ENCODE measurements at regions not wholly inside any gene's neighbourhood (a gene's known extent, or its start where the extent isn't known, plus 50 kb on each side); places are given as distances from the start of the nearest gene placed in this dataset.

- Mint-ChIP-seq H3K4me1 (ENCODE audit: low read depth) (no peaks in the 10 kb centered on the region), H3K36me3 (ENCODE audit: low read depth) (no peaks in the 10 kb centered on the region), H3K4me3 (no peak overlapping the region), H3K9me3 (no peaks in the 10 kb centered on the region), H3K27me3 (no peaks in the 10 kb centered on the region), H3K27ac (no peak overlapping the region)
Measured at GRCh38 chr16:85436636-85437165, 176.4 kb upstream of the GSE1 start.

DNA sequence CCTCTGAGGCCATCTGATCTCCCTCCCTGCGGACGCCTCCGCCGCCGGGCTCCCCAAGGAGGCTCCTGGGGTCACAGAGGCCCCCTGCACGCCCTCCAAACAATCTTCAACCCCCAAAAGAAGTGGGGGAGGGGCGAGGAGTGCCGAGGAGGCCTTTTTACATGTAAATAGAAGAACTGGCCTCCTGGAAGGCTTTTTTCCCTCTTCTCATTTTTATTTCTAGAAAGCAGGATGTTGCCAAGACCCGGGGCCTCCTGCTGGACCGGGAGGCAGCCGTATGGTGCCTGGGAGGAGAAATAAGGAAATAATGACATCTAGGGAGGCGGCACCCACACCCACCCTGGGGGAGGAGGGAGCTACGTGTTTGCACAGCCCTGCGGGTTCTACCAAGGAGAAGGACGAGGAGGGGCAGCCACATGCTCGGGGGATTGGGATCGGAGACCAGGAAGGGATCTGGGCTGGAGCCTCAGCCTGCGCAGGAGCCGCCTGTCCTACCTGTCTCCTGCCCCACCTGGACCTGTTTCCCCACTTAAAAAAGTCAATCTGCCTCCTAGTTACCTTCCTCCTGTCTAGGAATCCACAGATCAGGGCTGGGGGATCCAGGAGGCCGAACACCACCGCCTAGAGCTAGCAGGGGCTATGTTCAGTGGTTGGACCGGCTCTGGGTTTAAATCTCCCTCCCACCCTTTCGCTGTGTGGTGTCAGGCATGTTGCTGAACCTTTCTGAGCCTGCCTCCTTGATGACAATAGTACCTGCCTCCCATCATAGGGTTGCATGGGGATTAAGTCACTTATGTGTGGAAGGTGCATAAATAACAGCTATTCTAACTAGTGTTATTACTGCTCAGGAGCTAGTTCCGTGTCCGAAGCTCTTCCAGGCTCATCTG, 175.7 kb upstream of the GSE1 start:
- H3K9me3 Mint-ChIP-seq: no peaks in the 10 kb centered on the region
- H3K27ac Mint-ChIP-seq: no peak overlapping the region
- no peaks in the 10 kb centered on the region for H3K27me3 Mint-ChIP-seq
- H3K4me3 Mint-ChIP-seq: no peak overlapping the region
- no peaks in the 10 kb centered on the region for H3K36me3 Mint-ChIP-seq (ENCODE audit: low read depth)
- H3K4me1 Mint-ChIP-seq (ENCODE audit: low read depth): no peaks in the 10 kb centered on the region

DNA sequence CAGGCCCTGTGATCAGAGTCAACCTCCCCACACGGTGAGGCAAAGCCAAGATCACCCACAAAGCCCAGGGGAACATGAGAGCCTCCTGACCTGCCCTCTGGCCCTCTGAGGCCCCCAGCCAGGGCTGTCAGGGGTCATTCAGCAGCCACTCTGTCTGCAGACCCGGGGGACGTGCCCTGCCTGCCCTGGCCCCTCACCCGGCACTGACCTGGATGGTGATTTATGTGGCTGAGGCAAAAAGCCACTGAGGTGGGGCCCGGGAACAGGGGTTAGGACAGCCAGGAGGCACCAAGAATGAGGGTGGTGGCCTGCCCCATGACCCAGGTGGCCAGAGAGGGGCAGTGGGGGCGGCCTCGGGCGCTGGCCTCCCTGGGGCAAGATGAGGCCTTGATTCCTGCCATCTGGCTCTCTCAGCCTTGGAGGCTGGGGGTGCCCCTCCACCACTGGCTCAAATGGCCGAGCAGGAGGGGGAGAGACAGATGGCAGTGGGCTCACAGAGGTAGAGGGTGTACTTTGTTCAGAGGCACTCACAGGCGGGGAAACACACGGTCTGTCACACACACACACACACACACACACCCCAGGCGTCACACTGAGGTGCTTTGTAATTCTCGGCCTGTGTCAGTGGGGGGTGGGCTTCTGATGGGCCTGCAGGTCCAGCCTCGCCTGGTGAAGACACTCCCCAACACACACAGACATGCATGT, 174.0 kb upstream of the GSE1 start:
- Mint-ChIP-seq H3K27me3 (no peaks in the 10 kb centered on the region), H3K36me3 (ENCODE audit: low read depth) (no peaks in the 10 kb centered on the region), H3K4me3 (no peak overlapping the region), H3K9me3 (no peaks in the 10 kb centered on the region), H3K27ac (no peak overlapping the region), H3K4me1 (ENCODE audit: low read depth) (no peaks in the 10 kb centered on the region)

- no peak overlapping the region for H3K27ac Mint-ChIP-seq
- H3K4me3 Mint-ChIP-seq: no peak overlapping the region
- no peaks in the 10 kb centered on the region for H3K4me1 Mint-ChIP-seq (ENCODE audit: low read depth)
- H3K9me3 Mint-ChIP-seq: no peaks in the 10 kb centered on the region
- no peaks in the 10 kb centered on the region for H3K36me3 Mint-ChIP-seq (ENCODE audit: low read depth)
- H3K27me3 Mint-ChIP-seq: no peaks in the 10 kb centered on the region
Measured at GRCh38 chr16:85440744-85441143, 172.4 kb upstream of the GSE1 start.

- Mint-ChIP-seq H3K36me3 (ENCODE audit: low read depth) (no peaks in the 10 kb centered on the region), H3K27me3 (no peaks in the 10 kb centered on the region), H3K4me1 (ENCODE audit: low read depth) (no peaks in the 10 kb centered on the region), H3K9me3 (no peaks in the 10 kb centered on the region), H3K27ac (no peak overlapping the region), H3K4me3 (no peak overlapping the region)
Measured at GRCh38 chr16:85441189-85441889, 171.8 kb upstream of the GSE1 start.

DNA sequence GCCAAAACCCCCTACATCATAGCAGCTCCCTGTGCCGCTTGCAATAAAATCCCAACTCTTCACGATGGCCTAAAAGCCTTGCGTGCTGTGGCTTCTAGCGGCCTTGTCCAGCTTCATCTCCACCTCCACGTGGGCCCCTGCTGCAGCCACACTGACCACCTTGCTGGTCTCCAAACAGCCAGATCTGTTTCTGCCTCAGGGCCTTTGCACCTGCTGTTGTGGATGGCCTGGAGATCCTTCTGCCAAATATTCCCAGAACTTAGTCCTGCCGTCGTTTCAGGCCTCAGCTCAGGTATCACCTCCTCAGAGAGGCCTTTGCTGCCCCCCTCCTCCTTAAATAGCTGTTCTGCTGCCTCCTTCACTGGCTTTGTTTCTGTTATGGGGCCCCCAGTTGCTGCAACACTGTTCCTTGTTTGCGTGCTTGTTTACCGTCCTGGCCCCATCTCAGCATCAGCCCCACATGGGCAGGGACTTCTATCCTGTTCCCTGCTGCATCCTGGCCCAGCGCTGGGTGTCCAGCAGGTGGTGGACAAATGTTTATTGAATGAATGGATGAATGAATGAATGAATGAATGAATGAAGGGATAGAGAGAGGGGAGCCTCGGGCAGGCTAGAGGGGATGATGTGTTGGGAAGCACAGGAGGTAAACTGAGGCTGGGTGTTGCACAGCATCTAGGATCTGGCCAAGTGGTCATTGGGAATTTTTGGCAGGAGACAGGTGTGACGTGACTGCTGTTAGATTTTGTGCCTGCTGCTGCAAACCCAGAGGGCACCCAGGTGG, 171.0 kb upstream of the GSE1 start:
- Mint-ChIP-seq H3K36me3 (ENCODE audit: low read depth) (no peaks in the 10 kb centered on the region), H3K4me3 (no peak overlapping the region), H3K27me3 (no peaks in the 10 kb centered on the region), H3K9me3 (no peaks in the 10 kb centered on the region), H3K27ac (no peak overlapping the region), H3K4me1 (ENCODE audit: low read depth) (no peaks in the 10 kb centered on the region)

GRCh38 chr16:85443116-85443515, 170.0 kb upstream of the GSE1 start:
- no peaks in the 10 kb centered on the region for H3K36me3 Mint-ChIP-seq (ENCODE audit: low read depth)
- H3K4me1 Mint-ChIP-seq (ENCODE audit: low read depth): peaks cover 7% of the 10 kb centered on the region
- H3K4me3 Mint-ChIP-seq: no peak overlapping the region
- H3K9me3 Mint-ChIP-seq: no peaks in the 10 kb centered on the region
- H3K27ac Mint-ChIP-seq: no peak overlapping the region
- no peaks in the 10 kb centered on the region for H3K27me3 Mint-ChIP-seq

GRCh38 chr16:85443531-85443930, 169.6 kb upstream of the GSE1 start:
- Mint-ChIP-seq H3K36me3 (ENCODE audit: low read depth) (no peaks in the 10 kb centered on the region), H3K4me3 (no peak overlapping the region), H3K9me3 (no peaks in the 10 kb centered on the region), H3K27ac (no peak overlapping the region), H3K27me3 (no peaks in the 10 kb centered on the region), H3K4me1 (ENCODE audit: low read depth) (peaks cover 11% of the 10 kb centered on the region)

GRCh38 chr16:85445064-85445778, 167.9 kb upstream of the GSE1 start:
- H3K9me3 Mint-ChIP-seq: no peaks in the 10 kb centered on the region
- H3K27me3 Mint-ChIP-seq: no peaks in the 10 kb centered on the region
- no peak overlapping the region for H3K27ac Mint-ChIP-seq
- peaks cover 25% of the 10 kb centered on the region for H3K4me1 Mint-ChIP-seq (ENCODE audit: low read depth)
- no peak overlapping the region for H3K4me3 Mint-ChIP-seq
- H3K36me3 Mint-ChIP-seq (ENCODE audit: low read depth): no peaks in the 10 kb centered on the region

DNA sequence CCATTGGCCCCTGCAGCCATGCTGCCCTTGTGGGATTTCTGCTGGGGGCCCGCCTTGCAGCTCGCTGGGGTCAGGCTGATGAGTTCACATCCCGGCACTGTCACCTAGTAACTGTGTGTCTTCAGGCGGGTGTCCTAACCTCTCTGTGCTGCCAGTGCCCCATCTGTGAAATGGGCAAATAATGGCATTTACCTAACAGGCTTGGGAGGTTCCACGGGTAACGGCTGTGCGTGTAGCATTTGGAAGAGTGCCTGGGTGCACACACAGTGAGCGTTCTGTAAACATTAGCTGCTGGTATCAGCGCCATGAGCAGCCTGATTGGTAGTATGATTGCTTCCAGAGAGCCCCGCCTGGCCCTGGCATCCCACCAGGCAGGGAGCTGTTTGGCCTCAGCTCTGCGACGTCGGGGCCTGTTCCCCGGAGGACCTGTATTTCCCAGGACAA, 167.3 kb upstream of the GSE1 start:
- Mint-ChIP-seq H3K36me3 (ENCODE audit: low read depth) (no peaks in the 10 kb centered on the region), H3K9me3 (no peaks in the 10 kb centered on the region), H3K4me3 (no peak overlapping the region), H3K4me1 (ENCODE audit: low read depth) (peaks cover 25% of the 10 kb centered on the region), H3K27ac (no peak overlapping the region), H3K27me3 (no peaks in the 10 kb centered on the region)

GRCh38 chr16:85446951-85447692, 166.0 kb upstream of the GSE1 start:
- no peaks in the 10 kb centered on the region for H3K27me3 Mint-ChIP-seq
- peaks cover 36% of the 10 kb centered on the region for H3K4me1 Mint-ChIP-seq (ENCODE audit: low read depth)
- no peak overlapping the region for H3K27ac Mint-ChIP-seq
- no peaks in the 10 kb centered on the region for H3K9me3 Mint-ChIP-seq
- no peak overlapping the region for H3K4me3 Mint-ChIP-seq
- H3K36me3 Mint-ChIP-seq (ENCODE audit: low read depth): no peaks in the 10 kb centered on the region

DNA sequence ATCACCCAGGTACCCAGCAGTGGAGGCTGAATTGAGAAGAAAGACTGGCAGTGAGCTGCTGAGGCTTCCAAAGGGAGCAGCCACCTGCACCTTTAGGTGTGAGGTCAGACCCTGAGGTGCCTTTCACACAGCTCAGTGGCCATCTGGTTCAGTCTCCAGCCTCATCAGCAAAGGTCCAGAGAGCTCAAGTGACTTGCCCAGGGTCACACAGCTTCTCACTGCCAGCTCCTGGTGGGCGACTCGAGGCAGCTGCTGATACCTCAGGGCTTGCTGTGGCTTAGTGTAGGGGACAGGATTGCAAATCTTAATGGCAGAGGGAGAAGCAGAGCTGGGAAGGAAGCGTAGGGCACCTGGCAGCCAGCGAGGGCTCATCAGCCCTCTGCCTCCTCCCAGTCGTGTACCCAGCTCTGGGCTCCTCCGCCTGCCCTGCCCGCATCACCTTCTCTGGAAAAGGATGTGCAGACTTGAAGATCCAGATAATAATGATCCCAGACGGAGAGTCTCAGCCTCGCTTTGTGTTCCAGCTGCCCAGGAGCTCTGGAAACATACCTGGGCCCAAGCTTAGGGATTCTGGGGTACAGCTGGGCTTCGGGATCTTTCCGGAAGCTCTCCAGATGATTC, 165.3 kb upstream of the GSE1 start:
- Mint-ChIP-seq H3K27me3 (no peaks in the 10 kb centered on the region), H3K4me3 (no peak overlapping the region), H3K4me1 (ENCODE audit: low read depth) (peaks cover 37% of the 10 kb centered on the region)

DNA sequence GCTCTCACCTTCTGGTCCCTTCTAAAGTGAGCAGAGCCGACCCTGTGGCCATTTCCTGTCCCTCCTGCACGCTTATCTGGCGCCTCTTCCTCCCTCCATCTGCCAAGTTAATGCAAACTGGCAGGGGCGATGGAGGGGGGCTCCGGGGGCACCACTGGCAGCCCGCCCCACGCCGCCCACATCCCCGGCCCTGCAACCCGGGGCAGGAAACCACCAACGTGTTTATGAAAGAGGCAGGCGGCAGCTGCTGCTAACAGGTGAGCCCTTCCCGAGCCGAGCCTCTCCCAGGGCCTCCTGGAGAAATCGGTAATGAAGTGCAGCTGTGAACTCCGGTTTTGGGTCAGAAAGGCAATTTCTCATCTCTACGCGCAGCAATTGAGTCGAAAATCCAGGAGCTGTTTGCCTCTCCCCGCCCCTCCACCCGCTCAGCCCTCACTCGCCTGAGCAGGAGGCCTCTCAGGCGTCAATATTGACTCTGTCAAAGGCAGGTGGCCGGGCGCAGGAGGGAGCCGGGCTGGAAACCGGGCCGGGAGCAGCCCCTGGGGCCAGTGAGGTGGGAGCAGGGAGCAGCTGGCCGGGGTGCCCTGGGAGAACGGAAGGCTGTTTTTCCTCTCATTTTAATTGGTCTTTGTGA, 164.4 kb upstream of the GSE1 start:
- Mint-ChIP-seq H3K4me3 (no peak overlapping the region), H3K9me3 (no peaks in the 10 kb centered on the region), H3K36me3 (ENCODE audit: low read depth) (no peaks in the 10 kb centered on the region), H3K27me3 (no peaks in the 10 kb centered on the region), H3K27ac (no peak overlapping the region), H3K4me1 (ENCODE audit: low read depth) (peaks cover 37% of the 10 kb centered on the region)

More for the DNA sequence above, 165.3 kb upstream of the GSE1 start:
- H3K27ac Mint-ChIP-seq: no peak overlapping the region
- H3K9me3 Mint-ChIP-seq: no peaks in the 10 kb centered on the region
- no peaks in the 10 kb centered on the region for H3K36me3 Mint-ChIP-seq (ENCODE audit: low read depth)

Data from stimulated activated naive CD8-positive, alpha-beta T cell treated with anti-CD3 and anti-CD28 coated beads, Interleukin-15, Interleukin-2, amounts not matched to agents 100 ng/mL and 50 ng/mL, for 24 hours (primary cell).